BE2C (cell line): ENCODE measurements at regions not wholly inside any gene's neighbourhood (a gene's known extent, or its start where the extent isn't known, plus 50 kb on each side); places are given as distances from the start of the nearest gene placed in this dataset.

Experiments used
- DNase-seq: peaks from one replicate; pipeline ENCODE4 v3.0.0-alpha.2; 2020
- H3K27me3 ChIP-seq: fragments of 250-450 bp; sonication (Bioruptor Pico); 2 replicates; pipeline ENCODE4 v1.5.1; 2020; ENCODE audit warnings: mild to moderate bottlenecking
- H3K36me3 ChIP-seq: fragments of 250-450 bp; sonication (Bioruptor Pico); 2 replicates; pipeline ENCODE4 v1.5.1; 2020; ENCODE audit warnings: mild to moderate bottlenecking
- H3K4me1 ChIP-seq: fragments of 250-450 bp; sonication (Bioruptor Pico); 2 replicates; pipeline ENCODE4 v1.5.1; 2020
- H3K4me3 ChIP-seq: 2 replicates; pipeline ENCODE4 v1.5.1; 2011; ENCODE audit warnings: low read depth, low read length
- H3K9me3 ChIP-seq: fragments of 250-450 bp; sonication (Bioruptor Pico); 2 replicates; pipeline ENCODE4 v1.5.1; 2020
- TF ChIP-seq, protein P1 (sequence below): IDR thresholded peaks from 2 replicates; pipeline ENCODE4 v1.5.1; 2012; ENCODE audit warnings: mild to moderate bottlenecking, low read depth, low read length

DNA sequence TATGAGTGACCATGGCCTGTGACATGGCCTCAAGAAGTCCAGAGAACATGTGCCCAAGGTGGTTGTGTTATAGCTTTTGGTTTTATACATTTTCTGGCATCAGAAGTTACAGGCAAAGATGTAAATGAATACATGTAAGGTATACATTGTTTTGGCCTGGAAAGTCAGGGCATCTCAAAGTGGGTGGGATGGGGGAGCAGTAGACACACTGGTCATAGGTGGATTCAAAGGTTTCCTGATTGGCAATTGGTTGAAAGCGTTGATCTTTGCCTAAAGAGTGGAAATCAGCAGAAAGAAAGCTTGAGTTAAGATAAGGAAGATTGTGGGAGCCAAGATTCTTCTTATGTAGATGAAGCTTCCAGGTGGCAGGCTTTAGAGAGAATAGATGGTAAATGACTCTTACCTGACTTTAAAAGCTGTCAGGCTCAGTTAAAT is 62.1 kb upstream of the DYNAP start:
- DNase-seq: no peak
- no peaks in the 10 kb centered on the region for H3K27me3 ChIP-seq
- no peaks in the 10 kb centered on the region for H3K36me3 ChIP-seq
- no peaks in the 10 kb centered on the region for H3K4me1 ChIP-seq
- TF ChIP-seq, protein P1, sequence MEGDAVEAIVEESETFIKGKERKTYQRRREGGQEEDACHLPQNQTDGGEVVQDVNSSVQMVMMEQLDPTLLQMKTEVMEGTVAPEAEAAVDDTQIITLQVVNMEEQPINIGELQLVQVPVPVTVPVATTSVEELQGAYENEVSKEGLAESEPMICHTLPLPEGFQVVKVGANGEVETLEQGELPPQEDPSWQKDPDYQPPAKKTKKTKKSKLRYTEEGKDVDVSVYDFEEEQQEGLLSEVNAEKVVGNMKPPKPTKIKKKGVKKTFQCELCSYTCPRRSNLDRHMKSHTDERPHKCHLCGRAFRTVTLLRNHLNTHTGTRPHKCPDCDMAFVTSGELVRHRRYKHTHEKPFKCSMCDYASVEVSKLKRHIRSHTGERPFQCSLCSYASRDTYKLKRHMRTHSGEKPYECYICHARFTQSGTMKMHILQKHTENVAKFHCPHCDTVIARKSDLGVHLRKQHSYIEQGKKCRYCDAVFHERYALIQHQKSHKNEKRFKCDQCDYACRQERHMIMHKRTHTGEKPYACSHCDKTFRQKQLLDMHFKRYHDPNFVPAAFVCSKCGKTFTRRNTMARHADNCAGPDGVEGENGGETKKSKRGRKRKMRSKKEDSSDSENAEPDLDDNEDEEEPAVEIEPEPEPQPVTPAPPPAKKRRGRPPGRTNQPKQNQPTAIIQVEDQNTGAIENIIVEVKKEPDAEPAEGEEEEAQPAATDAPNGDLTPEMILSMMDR: no peak
- H3K4me3 ChIP-seq: no peak overlapping the region
- H3K9me3 ChIP-seq: no peaks in the 10 kb centered on the region

DNA sequence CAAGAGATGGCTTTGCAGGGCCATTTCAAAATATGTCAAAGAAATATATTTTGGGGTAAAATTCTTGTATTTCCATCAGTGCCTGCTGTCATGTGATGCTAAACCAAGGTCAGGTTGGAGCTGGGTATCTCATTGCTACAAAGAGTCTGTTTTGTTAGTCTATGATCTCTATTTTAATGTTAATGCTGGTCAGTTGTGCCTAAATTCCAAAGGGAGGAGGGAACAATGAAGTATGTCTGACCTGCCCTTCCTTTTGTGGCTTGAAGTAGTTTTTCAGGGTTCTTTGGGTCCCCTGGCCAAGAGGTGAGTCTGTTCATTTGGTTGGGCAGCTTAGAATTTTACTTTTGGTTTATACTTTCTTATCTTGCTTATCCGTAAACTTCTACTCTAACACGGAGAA is 61.6 kb upstream of the DYNAP start:
- Histone ChIP-seq H3K9me3 (no peaks in the 10 kb centered on the region), H3K36me3 (no peaks in the 10 kb centered on the region), H3K27me3 (no peaks in the 10 kb centered on the region), H3K4me1 (no peaks in the 10 kb centered on the region), H3K4me3 (no peak overlapping the region)
- TF ChIP-seq, protein P1: no peak
- DNase-seq: no peak

DNA sequence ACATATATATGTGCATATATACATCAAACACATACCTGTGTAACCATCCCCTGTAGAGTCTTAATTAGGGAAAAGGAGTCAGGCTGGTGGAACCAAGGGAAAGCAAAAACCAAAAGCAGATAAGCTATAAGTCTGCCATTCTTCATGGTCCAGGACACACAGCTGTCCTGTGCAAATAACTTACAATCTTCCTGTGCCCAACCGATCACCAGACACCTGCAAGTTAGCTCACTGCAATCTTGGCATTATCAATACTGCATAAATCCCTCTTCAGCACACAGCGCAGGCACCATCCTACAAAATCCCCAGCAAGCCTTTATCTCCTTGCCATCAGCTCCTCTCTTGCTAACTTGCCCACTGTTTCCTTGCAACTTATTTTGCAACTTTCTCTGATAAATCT is 60.8 kb upstream of the DYNAP start:
- Histone ChIP-seq H3K4me1 (no peaks in the 10 kb centered on the region), H3K4me3 (no peak overlapping the region), H3K27me3 (no peaks in the 10 kb centered on the region), H3K36me3 (no peaks in the 10 kb centered on the region), H3K9me3 (no peaks in the 10 kb centered on the region)
- no peak for DNase-seq
- TF ChIP-seq, protein P1: no peak

- no peak for DNase-seq
- H3K4me3 ChIP-seq: no peak overlapping the region
These were observed 59.5 kb upstream of the DYNAP start for GRCh38 chr18:54531402-54532065.

GRCh38 chr18:54532222-54532621 is 58.8 kb upstream of the DYNAP start:
- Histone ChIP-seq H3K36me3 (no peaks in the 10 kb centered on the region), H3K4me1 (no peaks in the 10 kb centered on the region), H3K9me3 (no peaks in the 10 kb centered on the region), H3K27me3 (no peaks in the 10 kb centered on the region), H3K4me3 (no peak overlapping the region)
- TF ChIP-seq, protein P1: no peak
- DNase-seq: no peak

More at GRCh38 chr18:54531402-54532065, 59.5 kb upstream of the DYNAP start:
- TF ChIP-seq, protein P1: no peak
- Histone ChIP-seq H3K27me3 (no peaks in the 10 kb centered on the region), H3K9me3 (no peaks in the 10 kb centered on the region), H3K4me1 (no peaks in the 10 kb centered on the region), H3K36me3 (no peaks in the 10 kb centered on the region)

DNA sequence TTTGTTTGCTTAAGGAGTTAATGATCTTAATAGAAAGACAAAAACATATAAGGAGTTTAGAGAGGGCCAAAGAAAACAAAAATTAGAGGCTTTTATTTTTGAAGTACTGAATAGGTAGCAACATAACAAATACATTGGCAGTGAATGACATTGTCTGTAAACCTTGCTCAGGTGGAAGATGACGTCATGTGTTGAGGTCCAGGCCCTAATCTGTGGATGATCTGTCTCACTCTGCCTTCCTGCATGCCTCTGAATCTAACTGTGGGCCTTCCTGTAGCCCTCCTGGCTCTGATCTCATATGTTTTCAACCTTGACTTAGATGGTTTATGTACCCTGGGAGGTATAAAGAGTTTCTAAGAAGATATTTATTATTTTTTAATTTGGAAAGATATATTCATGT is 58.1 kb upstream of the DYNAP start:
- H3K9me3 ChIP-seq: no peaks in the 10 kb centered on the region
- TF ChIP-seq, protein P1: no peak

More for the DNA sequence above, 58.1 kb upstream of the DYNAP start:
- no peak for DNase-seq
- H3K27me3 ChIP-seq: no peaks in the 10 kb centered on the region
- H3K4me1 ChIP-seq: no peaks in the 10 kb centered on the region
- no peak overlapping the region for H3K4me3 ChIP-seq
- no peaks in the 10 kb centered on the region for H3K36me3 ChIP-seq
